ENCODE measurements at regions not wholly inside any gene's neighbourhood (a gene's known extent, or its start where the extent isn't known, plus 50 kb on each side); places are given as distances from the start of the nearest gene placed in this dataset.

DNA sequence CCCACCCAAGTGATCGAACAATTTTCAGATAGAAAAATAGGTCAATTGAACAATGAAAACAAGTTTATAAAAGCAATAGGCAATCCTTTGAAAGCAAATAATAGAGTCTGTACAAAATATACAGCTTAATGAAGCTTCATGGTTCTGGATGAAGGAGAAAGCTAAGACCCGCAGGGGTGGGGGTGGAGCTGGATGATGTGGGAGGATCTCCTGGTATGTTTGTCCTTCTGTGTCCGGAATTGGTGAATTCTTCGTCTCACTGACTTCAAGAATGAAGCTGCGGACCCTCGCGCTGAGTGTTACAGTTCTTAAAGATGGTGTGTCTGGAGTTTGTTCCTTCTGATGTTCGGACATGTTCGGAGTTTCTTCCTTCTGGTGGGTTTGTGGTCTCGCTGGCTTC, 149.9 kb downstream of the NXNL2 start:
- no peak overlapping the region for H3K27ac Mint-ChIP-seq
- TF ChIP-seq, protein P1, sequence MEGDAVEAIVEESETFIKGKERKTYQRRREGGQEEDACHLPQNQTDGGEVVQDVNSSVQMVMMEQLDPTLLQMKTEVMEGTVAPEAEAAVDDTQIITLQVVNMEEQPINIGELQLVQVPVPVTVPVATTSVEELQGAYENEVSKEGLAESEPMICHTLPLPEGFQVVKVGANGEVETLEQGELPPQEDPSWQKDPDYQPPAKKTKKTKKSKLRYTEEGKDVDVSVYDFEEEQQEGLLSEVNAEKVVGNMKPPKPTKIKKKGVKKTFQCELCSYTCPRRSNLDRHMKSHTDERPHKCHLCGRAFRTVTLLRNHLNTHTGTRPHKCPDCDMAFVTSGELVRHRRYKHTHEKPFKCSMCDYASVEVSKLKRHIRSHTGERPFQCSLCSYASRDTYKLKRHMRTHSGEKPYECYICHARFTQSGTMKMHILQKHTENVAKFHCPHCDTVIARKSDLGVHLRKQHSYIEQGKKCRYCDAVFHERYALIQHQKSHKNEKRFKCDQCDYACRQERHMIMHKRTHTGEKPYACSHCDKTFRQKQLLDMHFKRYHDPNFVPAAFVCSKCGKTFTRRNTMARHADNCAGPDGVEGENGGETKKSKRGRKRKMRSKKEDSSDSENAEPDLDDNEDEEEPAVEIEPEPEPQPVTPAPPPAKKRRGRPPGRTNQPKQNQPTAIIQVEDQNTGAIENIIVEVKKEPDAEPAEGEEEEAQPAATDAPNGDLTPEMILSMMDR (IDR thresholded peaks at IDR 0.05), result no peak
- no peak overlapping the region for H3K4me3 Mint-ChIP-seq
- peaks cover 0 to 4% (median 4%) of the 10 kb centered on the region in 3 donors for H3K27me3 Mint-ChIP-seq (ENCODE audit: low read depth in 3 of 3)
- H3K79me2 ChIP-seq (ENCODE audit: insufficient read depth, low read length), result no peaks in the 10 kb centered on the region
- intact Hi-C loops (cut with micrococcal nuclease), result no loop called here
- H3K9me3 ChIP-seq (replicated peaks in 1 of 2; ENCODE audit: control insufficient read depth in 1 of 2, insufficient read depth in 1 of 2, low read length in 2 of 2), result no peaks in the 10 kb centered on the region
- H4K20me1 ChIP-seq (ENCODE audit: insufficient read depth, low read length), result no peaks in the 10 kb centered on the region
- no peak overlapping the region for H3K27ac ChIP-seq (ENCODE audit: low read depth in 1 of 2, low read length in 2 of 2)
- no peak overlapping the region for H3K4me3 ChIP-seq (replicated peaks in 1 of 3; ENCODE audit: low read depth in 2 of 3, low read length in 3 of 3)
- H3K4me1 Mint-ChIP-seq, result no peaks in the 10 kb centered on the region
- no peaks in the 10 kb centered on the region for H3K4me1 ChIP-seq (ENCODE audit: control insufficient read depth in 1 of 2, insufficient read depth in 2 of 2, low read length in 2 of 2)
- no peak overlapping the region for H3K9ac ChIP-seq (ENCODE audit: insufficient read depth, low read length, poor library complexity, severe bottlenecking)
- no peaks in the 10 kb centered on the region for H3K27me3 ChIP-seq (ENCODE audit: control insufficient read depth in 2 of 2, insufficient read depth in 2 of 2, low read length in 2 of 2)
- H2AFZ ChIP-seq (ENCODE audit: insufficient read depth, low read depth, low read length, poor library complexity, severe bottlenecking), result no peak overlapping the region
- H3K36me3 ChIP-seq (replicated peaks in 1 of 2; ENCODE audit: control insufficient read depth in 1 of 2, insufficient read depth in 2 of 2, low read length in 2 of 2), result no peaks in the 10 kb centered on the region
- H3K9me3 Mint-ChIP-seq, result peaks cover 0 to 7% (median 2%) of the 10 kb centered on the region in 7 donors
- H3K36me3 Mint-ChIP-seq, result no peaks in the 10 kb centered on the region
- 73% methylated on average over 5 of the region's 10 CpGs for WGBS (ENCODE audit: insufficient coverage)
- no peak for DNase-seq
- H3K4me2 ChIP-seq (replicated peaks; ENCODE audit: extremely low read depth, low read length, poor library complexity, severe bottlenecking), result no peak overlapping the region

DNA sequence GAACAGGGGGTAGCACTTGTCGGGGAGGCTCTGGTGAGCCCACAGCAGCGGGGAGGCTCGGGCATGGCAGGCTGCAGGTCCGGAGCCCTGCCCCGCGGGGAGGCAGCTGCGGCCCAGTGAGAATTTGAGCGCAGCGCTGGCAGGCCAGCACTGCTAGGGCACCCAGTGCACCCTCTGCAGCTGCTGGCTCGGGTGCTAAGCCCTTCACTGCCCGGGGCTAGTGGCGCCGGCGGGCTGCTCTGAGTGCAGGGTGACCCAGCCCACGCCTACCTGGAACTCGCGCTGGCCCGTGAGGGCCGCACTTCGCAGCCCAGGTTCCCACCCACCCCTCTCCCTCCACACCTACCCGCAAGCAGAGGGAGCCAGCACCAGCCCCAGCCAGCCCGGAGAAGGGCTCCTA, 151.0 kb downstream of the NXNL2 start:
- no peak overlapping the region for H3K4me2 ChIP-seq (replicated peaks; ENCODE audit: extremely low read depth, low read length, poor library complexity, severe bottlenecking)
- no peaks in the 10 kb centered on the region for H3K36me3 ChIP-seq (replicated peaks in 1 of 2; ENCODE audit: control insufficient read depth in 1 of 2, insufficient read depth in 2 of 2, low read length in 2 of 2)
- Mint-ChIP-seq H3K4me3 (no peak overlapping the region), H3K9me3 (peaks cover 2 to 14% (median 2%) of the 10 kb centered on the region in 7 donors), H3K27ac (no peak overlapping the region), H3K27me3 (ENCODE audit: low read depth in 3 of 3) (peaks cover 3 to 6% (median 4%) of the 10 kb centered on the region in 3 donors), H3K4me1 (no peaks in the 10 kb centered on the region), H3K36me3 (no peaks in the 10 kb centered on the region)
- no peak overlapping the region for H3K9ac ChIP-seq (ENCODE audit: insufficient read depth, low read length, poor library complexity, severe bottlenecking)
- WGBS (ENCODE audit: insufficient coverage), result 91% methylated on average over 14 of the region's 22 CpGs
- H3K79me2 ChIP-seq (ENCODE audit: insufficient read depth, low read length), result no peaks in the 10 kb centered on the region
- no peak overlapping the region for H3K4me3 ChIP-seq (replicated peaks in 1 of 3; ENCODE audit: low read depth in 2 of 3, low read length in 3 of 3)
- intact Hi-C loops (cut with micrococcal nuclease), result no loop called here
- TF ChIP-seq, protein P1 (IDR thresholded peaks at IDR 0.05), result no peak
- no peaks in the 10 kb centered on the region for H3K4me1 ChIP-seq (ENCODE audit: control insufficient read depth in 1 of 2, insufficient read depth in 2 of 2, low read length in 2 of 2)
- DNase-seq, result no peak
- H3K9me3 ChIP-seq (replicated peaks in 1 of 2; ENCODE audit: control insufficient read depth in 1 of 2, insufficient read depth in 1 of 2, low read length in 2 of 2), result no peaks in the 10 kb centered on the region
- H4K20me1 ChIP-seq (ENCODE audit: insufficient read depth, low read length), result no peaks in the 10 kb centered on the region
- no peaks in the 10 kb centered on the region for H3K27me3 ChIP-seq (ENCODE audit: control insufficient read depth in 2 of 2, insufficient read depth in 2 of 2, low read length in 2 of 2)
- no peak overlapping the region for H2AFZ ChIP-seq (ENCODE audit: insufficient read depth, low read depth, low read length, poor library complexity, severe bottlenecking)
- H3K27ac ChIP-seq (ENCODE audit: low read depth in 1 of 2, low read length in 2 of 2), result no peak overlapping the region

Measured in CD14-positive monocyte (primary cell).